ENCODE measurements at regions not wholly inside any gene's neighbourhood (a gene's known extent, or its start where the extent isn't known, plus 50 kb on each side); places are given as distances from the start of the nearest gene placed in this dataset.

- Histone ChIP-seq H3K79me2 (ENCODE audit: insufficient read depth, low read length) (no peaks in the 10 kb centered on the region), H3K9ac (ENCODE audit: extremely low read depth, insufficient read length, low read length) (no peak overlapping the region), H3K18ac (ENCODE audit: insufficient read length, low read depth, low read length) (no peak overlapping the region), H2BK20ac (ENCODE audit: low read depth, low read length, poor library complexity, severe bottlenecking) (no peak overlapping the region), H4K5ac (ENCODE audit: insufficient read length, low read depth, low read length) (no peak overlapping the region), H4K20me1 (ENCODE audit: control insufficient read depth, insufficient read depth, insufficient read length) (no peaks in the 10 kb centered on the region), H3K27me3 (ENCODE audit: insufficient read depth, low read length) (no peaks in the 10 kb centered on the region; the same call in 1 of the 2 replicates), H2BK120ac (ENCODE audit: low read depth, low read length, poor library complexity, severe bottlenecking) (no peak overlapping the region), H2AK5ac (ENCODE audit: insufficient read length, low read length) (no peak overlapping the region), H2AFZ (ENCODE audit: low read length) (no peak overlapping the region), H3K56ac (ENCODE audit: insufficient read length, low read depth, low read length) (no peak overlapping the region), H3K79me1 (ENCODE audit: insufficient read depth, low read depth, low read length, poor library complexity, severe bottlenecking) (no peaks in the 10 kb centered on the region), H4K8ac (replicated peaks; ENCODE audit: insufficient read length, low read depth, low read length) (no peak overlapping the region), H2BK15ac (ENCODE audit: low read depth, low read length) (no peak overlapping the region), H3K27ac (ENCODE audit: insufficient read length, low read depth, low read length) (no peak overlapping the region), H3K4me1 (ENCODE audit: insufficient read depth, low read length) (no peaks in the 10 kb centered on the region), H3K4ac (ENCODE audit: low read depth, low read length) (no peak overlapping the region), H4K91ac (ENCODE audit: insufficient read length, low read depth, low read length) (no peak overlapping the region), H3K4me2 (ENCODE audit: insufficient read depth, insufficient read length, low read length) (no peak overlapping the region), H2BK12ac (ENCODE audit: insufficient read length, low read depth, low read length) (no peak overlapping the region), H3K23me2 (ENCODE audit: insufficient read length, low read depth, low read length, poor library complexity, severe bottlenecking) (no peaks in the 10 kb centered on the region), H3T11ph (ENCODE audit: low read length) (no peak overlapping the region), H3K23ac (ENCODE audit: insufficient read length, low read depth, low read length) (no peak overlapping the region), H3K14ac (ENCODE audit: insufficient read depth, low read length) (no peak overlapping the region), H3K9me3 (ENCODE audit: control insufficient read depth, low read depth, low read length) (peaks cover 7% of the 10 kb centered on the region), H2BK5ac (ENCODE audit: insufficient read length, low read length) (no peak overlapping the region)
- Mint-ChIP-seq H3K27ac (no peak overlapping the region), H3K36me3 (ENCODE audit: insufficient read depth in 1 of 3, low read depth in 3 of 3) (peaks cover 0 to 24% (median 6%) of the 10 kb centered on the region in 3 experiments; a peak in 4 of 7 replicates), H3K27me3 (ENCODE audit: low read depth) (no peaks in the 10 kb centered on the region), H3K9me3 (peaks cover 53 to 78% of the 10 kb centered on the region in 2 experiments), H3K4me1 (no peaks in the 10 kb centered on the region), H3K4me3 (no peak overlapping the region)
- TF ChIP-seq, protein P1, sequence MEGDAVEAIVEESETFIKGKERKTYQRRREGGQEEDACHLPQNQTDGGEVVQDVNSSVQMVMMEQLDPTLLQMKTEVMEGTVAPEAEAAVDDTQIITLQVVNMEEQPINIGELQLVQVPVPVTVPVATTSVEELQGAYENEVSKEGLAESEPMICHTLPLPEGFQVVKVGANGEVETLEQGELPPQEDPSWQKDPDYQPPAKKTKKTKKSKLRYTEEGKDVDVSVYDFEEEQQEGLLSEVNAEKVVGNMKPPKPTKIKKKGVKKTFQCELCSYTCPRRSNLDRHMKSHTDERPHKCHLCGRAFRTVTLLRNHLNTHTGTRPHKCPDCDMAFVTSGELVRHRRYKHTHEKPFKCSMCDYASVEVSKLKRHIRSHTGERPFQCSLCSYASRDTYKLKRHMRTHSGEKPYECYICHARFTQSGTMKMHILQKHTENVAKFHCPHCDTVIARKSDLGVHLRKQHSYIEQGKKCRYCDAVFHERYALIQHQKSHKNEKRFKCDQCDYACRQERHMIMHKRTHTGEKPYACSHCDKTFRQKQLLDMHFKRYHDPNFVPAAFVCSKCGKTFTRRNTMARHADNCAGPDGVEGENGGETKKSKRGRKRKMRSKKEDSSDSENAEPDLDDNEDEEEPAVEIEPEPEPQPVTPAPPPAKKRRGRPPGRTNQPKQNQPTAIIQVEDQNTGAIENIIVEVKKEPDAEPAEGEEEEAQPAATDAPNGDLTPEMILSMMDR (conservative IDR thresholded peaks at IDR 0.05) = no peak
- no peak for DNase-seq
Observed at GRCh38 chr2:88949336-88949735, 257.9 kb downstream of the RPIA start.
